ENCODE measurements at regions not wholly inside any gene's neighbourhood (a gene's known extent, or its start where the extent isn't known, plus 50 kb on each side); places are given as distances from the start of the nearest gene placed in this dataset.

DNA sequence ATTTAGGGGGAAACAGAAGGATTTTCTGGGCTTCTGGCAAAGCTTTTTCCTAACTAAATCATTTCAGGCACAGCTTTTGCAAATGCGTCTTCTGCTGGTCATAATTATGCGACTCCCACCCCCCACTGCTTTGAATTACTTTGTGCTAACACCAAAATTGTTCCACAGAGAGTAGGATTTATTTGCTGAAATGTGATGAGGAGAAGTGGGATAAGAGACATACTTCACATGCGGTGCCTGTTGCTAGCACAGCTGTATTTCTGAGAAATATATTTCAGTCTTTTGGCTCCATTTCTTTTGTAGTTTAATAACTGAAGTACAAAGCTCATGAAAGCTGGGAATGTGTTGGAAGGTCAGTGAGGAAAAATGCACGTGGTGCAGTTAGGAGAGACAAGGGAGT is 83.2 kb upstream of the TAS2R1 start:
- H3K27ac Mint-ChIP-seq: no peak overlapping the region
- H3K27me3 Mint-ChIP-seq: no peaks in the 10 kb centered on the region
- no peak overlapping the region for H3K4me3 Mint-ChIP-seq
- no peaks in the 10 kb centered on the region for H3K4me1 Mint-ChIP-seq
- H3K36me3 Mint-ChIP-seq: peaks cover 1% of the 10 kb centered on the region
- peaks cover 2 to 8% (median 7%) of the 10 kb centered on the region in 3 donors for H3K9me3 Mint-ChIP-seq

DNA sequence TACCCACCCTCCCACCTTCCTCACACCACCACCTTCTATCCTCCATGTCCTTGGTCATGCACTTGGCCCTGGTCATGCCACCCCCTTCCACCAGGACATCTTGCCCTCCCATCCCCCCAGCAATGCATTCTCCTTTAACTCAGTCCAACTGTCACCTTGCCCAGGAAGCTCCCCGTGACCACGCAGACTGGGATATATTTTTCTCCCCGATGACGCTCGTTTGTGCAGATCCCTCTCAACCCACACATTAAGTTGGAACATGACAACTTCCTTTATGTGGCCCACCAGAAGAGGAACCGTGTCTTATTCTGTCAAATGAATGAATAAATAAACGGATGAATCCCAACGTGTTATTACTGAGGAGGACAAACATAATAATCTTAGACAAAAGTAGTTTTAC is 82.8 kb upstream of the TAS2R1 start:
- no peak overlapping the region for H3K4me3 Mint-ChIP-seq
- peaks cover 2 to 11% (median 5%) of the 10 kb centered on the region in 3 donors for H3K9me3 Mint-ChIP-seq
- H3K27ac Mint-ChIP-seq: no peak overlapping the region
- peaks cover 1% of the 10 kb centered on the region for H3K36me3 Mint-ChIP-seq
- no peaks in the 10 kb centered on the region for H3K4me1 Mint-ChIP-seq
- no peaks in the 10 kb centered on the region for H3K27me3 Mint-ChIP-seq

DNA sequence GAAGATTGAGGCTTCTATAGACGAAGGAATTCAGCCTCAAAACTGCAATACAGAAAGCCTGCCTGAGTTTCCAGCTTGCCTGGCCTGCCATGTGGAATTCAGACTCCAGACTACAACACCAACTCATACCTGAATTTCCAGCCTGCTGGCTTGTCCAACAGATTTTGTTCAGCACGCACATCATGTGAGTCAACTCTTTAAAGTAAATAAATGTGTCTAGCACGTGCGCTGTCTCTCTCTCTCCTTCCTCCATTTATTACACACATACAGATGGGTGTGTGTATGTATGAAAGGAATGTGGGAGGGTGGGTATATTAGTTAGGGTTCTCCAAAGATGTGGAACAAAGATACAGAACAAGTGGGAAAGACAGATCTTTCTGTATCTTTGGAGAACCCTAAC is 82.4 kb upstream of the TAS2R1 start:
- H3K27ac Mint-ChIP-seq: no peak overlapping the region
- no peak overlapping the region for H3K4me3 Mint-ChIP-seq
- peaks cover 2 to 12% (median 5%) of the 10 kb centered on the region in 3 donors for H3K9me3 Mint-ChIP-seq
- H3K27me3 Mint-ChIP-seq: no peaks in the 10 kb centered on the region
- H3K36me3 Mint-ChIP-seq: peaks cover 1% of the 10 kb centered on the region
- H3K4me1 Mint-ChIP-seq: no peaks in the 10 kb centered on the region

DNA sequence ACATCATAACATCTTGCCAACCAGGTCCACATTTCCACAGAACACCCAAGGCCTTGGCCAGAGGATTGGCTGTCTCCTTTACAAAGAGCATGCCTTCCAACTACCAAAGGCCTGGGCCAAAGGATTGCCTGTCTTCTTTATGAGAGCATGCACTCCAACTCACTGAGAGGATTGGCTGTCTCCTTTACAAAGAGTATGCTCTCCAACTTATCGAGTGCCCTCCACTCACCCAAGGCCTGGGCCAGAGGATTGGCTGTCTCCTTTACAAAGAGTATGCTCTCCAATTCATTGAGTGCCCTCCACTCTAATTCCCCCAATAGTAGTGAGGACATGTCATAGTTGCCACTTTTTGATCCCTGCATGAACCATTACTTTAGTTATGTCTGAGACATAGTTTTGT is 79.9 kb upstream of the TAS2R1 start:
- Mint-ChIP-seq H3K36me3 (peaks cover 1% of the 10 kb centered on the region), H3K27ac (no peak overlapping the region), H3K4me1 (no peaks in the 10 kb centered on the region), H3K9me3 (peaks cover 2 to 12% (median 4%) of the 10 kb centered on the region in 3 donors), H3K4me3 (no peak overlapping the region), H3K27me3 (no peaks in the 10 kb centered on the region)

DNA sequence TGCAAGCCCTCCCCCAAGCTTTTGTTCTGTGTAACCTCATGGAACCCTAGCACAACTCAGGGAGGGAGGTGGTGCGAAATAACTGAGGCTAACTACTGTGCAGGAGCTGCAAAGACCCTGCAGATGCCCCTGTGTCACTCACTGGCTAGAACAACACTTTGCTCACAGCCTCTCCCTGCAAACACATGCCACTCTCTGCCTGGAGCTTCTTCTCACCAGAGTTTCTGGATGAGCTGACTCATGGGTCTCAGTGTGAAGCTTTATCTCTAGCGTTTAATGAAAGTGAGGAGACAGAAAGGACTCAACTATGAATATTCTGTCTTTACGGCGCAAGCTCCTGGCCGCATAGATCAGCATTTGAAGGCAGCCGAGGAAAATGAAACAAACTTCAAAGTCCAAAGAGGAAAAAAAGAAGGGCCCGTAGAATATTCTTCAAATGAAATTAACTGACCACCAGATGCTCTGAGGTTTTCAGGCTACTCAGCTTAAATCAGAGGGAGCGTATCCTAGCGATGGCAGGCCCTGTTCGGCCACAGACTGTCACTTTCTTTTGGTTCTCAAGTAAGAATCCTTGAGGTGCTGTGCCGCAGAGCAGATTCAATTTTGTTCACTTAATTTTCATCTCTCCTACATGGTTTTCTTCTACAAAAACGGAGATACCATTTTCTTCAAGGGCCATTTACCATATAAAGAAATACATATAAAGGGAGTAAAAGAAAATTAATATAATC is 77.7 kb upstream of the TAS2R1 start:
- Mint-ChIP-seq H3K27ac (no peak overlapping the region), H3K9me3 (peaks cover 2 to 10% (median 4%) of the 10 kb centered on the region in 3 donors), H3K36me3 (peaks cover under 1% of the 10 kb centered on the region), H3K4me1 (no peaks in the 10 kb centered on the region), H3K4me3 (no peak overlapping the region), H3K27me3 (no peaks in the 10 kb centered on the region)

DNA sequence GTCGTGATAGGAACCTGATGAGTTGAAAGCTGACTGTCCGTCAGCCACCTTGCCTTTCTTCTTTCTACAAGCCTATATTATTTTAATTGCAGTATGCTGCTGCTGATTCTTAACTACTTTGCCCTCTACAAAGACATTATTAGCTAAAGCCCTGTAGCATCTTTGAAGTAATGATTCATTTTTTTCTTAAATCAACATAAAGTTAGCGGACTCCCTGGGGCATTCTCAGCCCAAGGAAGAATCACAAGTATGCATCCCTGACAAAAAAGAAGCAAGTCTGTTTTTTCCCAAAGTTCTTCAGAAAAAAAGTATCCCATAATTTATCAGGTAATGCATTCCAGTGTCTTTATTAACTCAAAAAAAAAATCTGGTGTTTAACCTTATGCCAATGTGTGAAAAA is 69.5 kb upstream of the TAS2R1 start:
- no peaks in the 10 kb centered on the region for H3K36me3 Mint-ChIP-seq
- H3K27me3 Mint-ChIP-seq: no peaks in the 10 kb centered on the region
- H3K9me3 Mint-ChIP-seq: peaks cover 3 to 4% (median 3%) of the 10 kb centered on the region in 3 donors
- no peak overlapping the region for H3K4me3 Mint-ChIP-seq
- no peaks in the 10 kb centered on the region for H3K4me1 Mint-ChIP-seq
- H3K27ac Mint-ChIP-seq: no peak overlapping the region

DNA sequence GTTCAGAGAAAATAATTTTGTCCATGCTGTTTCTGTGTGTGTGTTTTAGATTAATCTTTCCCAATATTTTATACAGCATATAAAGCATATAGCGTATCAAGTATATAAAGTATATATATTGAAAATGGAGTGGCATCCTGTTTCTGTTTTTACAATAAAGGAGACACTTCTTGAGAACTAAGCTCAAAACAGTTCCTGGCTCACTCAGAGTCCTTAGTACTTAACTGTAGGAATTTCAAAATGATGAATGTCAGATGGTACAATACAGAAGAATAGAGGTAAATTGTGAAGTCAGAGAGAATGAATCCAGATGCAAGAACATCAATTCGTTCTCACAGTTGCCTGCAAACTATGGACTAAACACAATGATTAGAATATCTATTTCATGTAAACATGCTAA is 68.7 kb upstream of the TAS2R1 start:
- Mint-ChIP-seq H3K4me3 (no peak overlapping the region), H3K9me3 (peaks cover 3 to 4% (median 3%) of the 10 kb centered on the region in 3 donors), H3K36me3 (no peaks in the 10 kb centered on the region), H3K27ac (no peak overlapping the region), H3K27me3 (no peaks in the 10 kb centered on the region), H3K4me1 (no peaks in the 10 kb centered on the region)

DNA sequence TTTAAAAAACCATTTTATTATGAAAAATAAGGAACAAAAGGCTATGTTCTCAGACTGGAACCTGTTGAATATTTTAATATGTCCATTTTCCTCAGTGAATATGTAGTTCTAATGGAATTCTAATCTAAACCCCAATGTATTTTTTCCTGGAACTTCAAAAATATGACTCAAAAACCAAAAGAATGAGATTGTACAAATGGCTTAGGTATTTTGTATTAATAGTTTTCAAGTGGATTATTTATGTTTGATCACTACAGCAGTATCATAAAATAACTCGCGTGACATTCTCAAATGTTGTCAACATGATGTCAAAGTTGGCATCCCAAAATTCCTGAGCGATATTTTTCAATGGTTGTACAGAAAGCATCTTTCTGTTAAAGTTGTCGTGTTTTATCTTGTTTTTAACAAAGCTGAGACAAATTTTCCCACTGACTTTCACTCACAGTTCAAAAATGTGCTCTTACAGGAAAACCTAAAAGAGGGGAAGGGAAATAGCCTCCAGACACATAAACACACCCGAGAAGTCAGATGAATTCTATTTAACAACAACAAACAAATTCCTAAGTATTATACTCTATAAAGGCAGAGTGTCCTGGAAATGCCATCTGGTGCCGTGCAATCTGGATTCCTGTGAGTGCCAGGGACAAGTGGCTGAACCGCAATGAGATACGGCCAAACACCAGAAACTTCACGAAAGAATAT is 68.1 kb upstream of the TAS2R1 start:
- Mint-ChIP-seq H3K27ac (no peak overlapping the region), H3K4me1 (no peaks in the 10 kb centered on the region), H3K9me3 (peaks cover 3% of the 10 kb centered on the region in 3 donors), H3K4me3 (no peak overlapping the region), H3K27me3 (no peaks in the 10 kb centered on the region), H3K36me3 (no peaks in the 10 kb centered on the region)

DNA sequence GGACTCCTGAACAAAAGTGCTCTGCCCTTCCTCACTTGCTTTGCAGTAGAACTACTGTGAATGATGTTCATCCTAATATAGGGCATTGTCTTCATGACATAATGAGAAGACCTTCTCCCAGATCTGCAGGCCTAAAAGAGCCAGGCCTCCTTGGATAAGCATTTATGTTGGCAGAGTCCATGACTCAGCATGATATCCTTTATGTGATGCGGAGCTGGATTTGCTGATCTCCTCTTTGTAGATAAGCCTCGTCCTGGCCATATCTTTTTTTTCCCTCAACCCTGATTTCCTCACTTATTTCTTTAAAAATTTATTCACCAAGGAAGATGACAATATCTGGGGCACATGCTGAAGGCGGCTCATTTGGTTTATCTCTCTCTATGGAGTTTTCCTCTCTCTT is 62.4 kb upstream of the TAS2R1 start:
- no peak overlapping the region for H3K27ac Mint-ChIP-seq
- no peak overlapping the region for H3K4me3 Mint-ChIP-seq
- peaks cover 0 to 3% (median 2%) of the 10 kb centered on the region in 3 donors for H3K9me3 Mint-ChIP-seq
- no peaks in the 10 kb centered on the region for H3K36me3 Mint-ChIP-seq
- no peaks in the 10 kb centered on the region for H3K27me3 Mint-ChIP-seq
- no peaks in the 10 kb centered on the region for H3K4me1 Mint-ChIP-seq

DNA sequence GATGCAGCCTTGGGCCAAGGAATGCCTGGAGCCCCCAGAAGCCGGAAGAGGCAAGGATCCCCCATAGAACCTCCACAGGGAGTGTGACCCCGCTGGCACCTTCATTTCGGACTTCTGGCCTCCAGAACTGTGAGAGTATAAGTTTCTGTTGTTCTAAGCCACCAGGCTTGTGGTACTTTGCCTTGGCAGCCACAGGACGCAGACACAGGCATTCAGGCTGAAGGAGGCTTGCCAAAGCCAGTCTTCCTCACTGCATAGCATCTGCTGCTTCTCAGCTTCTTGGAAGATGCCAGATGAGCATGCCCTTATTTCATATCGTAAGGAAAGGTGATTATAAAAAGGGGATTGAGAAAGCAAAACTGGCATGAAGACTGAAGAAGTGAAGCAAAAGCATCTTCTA is 61.1 kb upstream of the TAS2R1 start:
- no peaks in the 10 kb centered on the region for H3K36me3 Mint-ChIP-seq
- no peaks in the 10 kb centered on the region for H3K27me3 Mint-ChIP-seq
- no peak overlapping the region for H3K4me3 Mint-ChIP-seq

DNA sequence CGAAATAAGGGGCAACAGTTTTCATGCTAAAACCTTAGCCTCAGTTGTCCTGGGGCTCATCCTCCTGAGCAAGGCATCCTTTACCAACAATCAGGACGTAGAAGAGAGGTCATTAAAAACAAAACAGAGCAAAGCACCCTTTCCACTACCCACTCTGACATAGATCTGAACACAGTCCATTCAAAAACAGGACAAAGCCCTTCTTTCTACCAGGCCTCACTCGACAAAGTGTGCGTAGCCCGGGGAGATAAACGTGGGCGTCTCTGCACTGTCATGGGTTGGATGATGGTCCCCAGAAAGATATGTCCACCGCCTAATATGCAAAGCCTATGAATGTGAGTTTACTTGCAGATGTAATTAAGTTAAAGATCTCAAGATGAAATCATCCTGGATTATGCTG is 60.6 kb upstream of the TAS2R1 start:
- peaks cover 3 to 5% (median 4%) of the 10 kb centered on the region in 3 donors for H3K9me3 Mint-ChIP-seq
- no peak overlapping the region for H3K27ac Mint-ChIP-seq
- no peaks in the 10 kb centered on the region for H3K36me3 Mint-ChIP-seq
- no peak overlapping the region for H3K4me3 Mint-ChIP-seq
- H3K27me3 Mint-ChIP-seq: no peaks in the 10 kb centered on the region
- no peaks in the 10 kb centered on the region for H3K4me1 Mint-ChIP-seq

More for the DNA sequence above, 61.1 kb upstream of the TAS2R1 start:
- peaks cover 2 to 4% (median 3%) of the 10 kb centered on the region in 3 donors for H3K9me3 Mint-ChIP-seq
- no peak overlapping the region for H3K27ac Mint-ChIP-seq
- no peaks in the 10 kb centered on the region for H3K4me1 Mint-ChIP-seq

DNA sequence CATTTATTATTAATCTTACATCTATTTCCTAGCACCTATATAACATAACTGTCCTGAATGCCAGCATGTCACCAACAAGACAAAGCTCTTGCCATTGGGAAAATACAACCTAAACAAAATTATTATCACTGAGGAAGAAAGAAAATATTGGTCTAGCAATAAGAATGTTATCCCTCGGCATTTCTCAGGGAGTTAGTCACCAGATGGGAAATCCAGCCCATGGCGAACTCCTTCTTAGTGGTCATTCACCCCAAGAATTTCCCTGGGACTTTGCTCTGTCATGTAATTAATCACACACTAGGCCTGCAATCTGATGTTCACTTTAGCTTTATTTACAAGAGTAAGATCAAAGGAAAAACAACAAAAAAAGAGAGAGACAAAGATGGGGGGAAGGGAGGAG is 56.1 kb upstream of the TAS2R1 start:
- Mint-ChIP-seq H3K27me3 (no peaks in the 10 kb centered on the region), H3K27ac (peak overlapping the region in 1 of 3 donors; percentile 4), H3K4me3 (no peak overlapping the region), H3K9me3 (peaks cover 2 to 12% (median 5%) of the 10 kb centered on the region in 3 donors), H3K4me1 (no peaks in the 10 kb centered on the region), H3K36me3 (no peaks in the 10 kb centered on the region)

DNA sequence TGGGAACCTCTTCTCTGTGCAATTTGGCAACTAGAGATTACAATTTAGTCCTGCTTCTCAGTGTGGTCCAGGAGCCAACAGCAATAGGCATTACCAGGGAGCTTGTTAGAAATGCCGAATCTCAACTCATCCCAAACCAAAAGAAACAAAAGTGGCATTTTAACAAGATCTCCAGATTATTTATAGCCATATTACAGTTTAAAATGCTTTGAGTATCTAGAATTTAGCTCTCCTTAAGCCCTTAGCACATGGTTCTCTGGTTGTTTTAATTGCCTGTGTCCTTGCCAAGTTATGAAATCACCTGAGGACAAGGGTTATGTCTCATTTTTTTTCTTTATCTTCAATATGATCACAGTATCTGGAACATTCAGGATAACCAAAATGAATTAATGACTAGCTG is 51.6 kb upstream of the TAS2R1 start:
- H3K27ac Mint-ChIP-seq: no peak overlapping the region
- H3K4me1 Mint-ChIP-seq: no peaks in the 10 kb centered on the region
- H3K27me3 Mint-ChIP-seq: no peaks in the 10 kb centered on the region
- H3K9me3 Mint-ChIP-seq: peaks cover 3 to 17% (median 6%) of the 10 kb centered on the region in 3 donors
- no peaks in the 10 kb centered on the region for H3K36me3 Mint-ChIP-seq
- no peak overlapping the region for H3K4me3 Mint-ChIP-seq

All from IgD-negative memory B cell (primary cell).